ENCODE measurements at regions not wholly inside any gene's neighbourhood (a gene's known extent, or its start where the extent isn't known, plus 50 kb on each side); places are given as distances from the start of the nearest gene placed in this dataset.
"Not testable (repeated sequence)": the region's sequence is repeated elsewhere in the genome, so short reads cannot be mapped to it uniquely, and the experiment has no call there.

GRCh38 chr13:22881721-22882608 lies 298.8 kb upstream of the SGCG start:
- TF ChIP-seq CTCF (IDR thresholded peaks at IDR 0.05); EP300 (IDR thresholded peaks at IDR 0.05; ENCODE audit: borderline replicate concordance in 1 of 2, low read depth in 1 of 2, low read length in 1 of 2); MAX (IDR thresholded peaks at IDR 0.05; ENCODE audit: low read depth); POLR2AphosphoS5 (IDR thresholded peaks at IDR 0.05; ENCODE audit: low read depth, low read length); GATA2 (CRISPR knock-in tag; IDR thresholded peaks at IDR 0.05); RAD21 (IDR thresholded peaks at IDR 0.05; ENCODE audit: low read length); EZH2phosphoT487 (IDR thresholded peaks at IDR 0.05; ENCODE audit: borderline replicate concordance, low read depth); NRF1 (IDR thresholded peaks at IDR 0.05; ENCODE audit: low read depth, low read length): not testable (repeated sequence)

All from SK-N-SH (cell line).